ENCODE measurements at regions not wholly inside any gene's neighbourhood (a gene's known extent, or its start where the extent isn't known, plus 50 kb on each side); places are given as distances from the start of the nearest gene placed in this dataset.

GRCh38 chr11:106262852-106263251, 185.4 kb downstream of the AASDHPPT start:
- no peak for TF ChIP-seq ATF3 (IDR thresholded peaks at IDR 0.05)
- no peak for TF ChIP-seq SP1 (IDR thresholded peaks at IDR 0.05; ENCODE audit: low read depth)
- TF ChIP-seq ELF1 (IDR thresholded peaks at IDR 0.05; ENCODE audit: borderline replicate concordance, low read depth) = no peak
- TF ChIP-seq CTCF (IDR thresholded peaks at IDR 0.05 in 2 of 3, conservative IDR thresholded peaks at IDR 0.05 in 1 of 3; ENCODE audit: borderline replicate concordance in 1 of 3, insufficient read depth in 1 of 3, low read depth in 2 of 3, low read length in 2 of 3) = 0 out of 6 replicates have a peak, but pooled peaks of 1 of the 3 experiments have one; percentile 6
- POLR2A ChIA-PET = no interaction called here
- no peak for ATAC-seq
- Histone ChIP-seq H3K27me3 (ENCODE audit: insufficient read depth, low read length) (no peaks in the 10 kb centered on the region), H4K20me1 (ENCODE audit: insufficient read depth) (no peaks in the 10 kb centered on the region), H3K9me3 (ENCODE audit: control insufficient read depth in 1 of 2, insufficient read depth in 1 of 2, low read depth in 1 of 2, low read length in 2 of 2) (no peaks in the 10 kb centered on the region), H3K36me3 (ENCODE audit: control insufficient read depth in 1 of 2, insufficient read depth in 2 of 2, low read length in 2 of 2) (no peaks in the 10 kb centered on the region), H3K79me2 (ENCODE audit: insufficient read depth, low read length) (no peaks in the 10 kb centered on the region), H2AFZ (ENCODE audit: low read depth, low read length, poor library complexity, severe bottlenecking) (no peak overlapping the region), H3K9ac (ENCODE audit: low read length) (no peak overlapping the region), H3K9me2 (ENCODE audit: insufficient read depth) (no peaks in the 10 kb centered on the region), H3K27ac (ENCODE audit: low read depth, low read length) (no peak overlapping the region), H3K4me1 (ENCODE audit: control insufficient read depth in 1 of 2, insufficient read depth in 2 of 2, low read length in 2 of 2) (no peaks in the 10 kb centered on the region), H3K4me2 (ENCODE audit: low read length) (no peak overlapping the region), H3K4me3 (replicated peaks in 1 of 2; ENCODE audit: low read depth in 1 of 2, low read length in 2 of 2) (no peak overlapping the region)
- CTCF ChIA-PET = no interaction called here
- intact Hi-C loops (cut with micrococcal nuclease) = no loop called here
- BruUV-seq (replicated peaks) = no TSS peak
- no peak for DNase-seq (ENCODE audit: low read depth, low spot score)
- RAD21 ChIA-PET (ENCODE audit: low non-redundant PET in 1 of 2, low total read pairs in 2 of 2, uncharacterized antibody in 2 of 2, unreplicated experiment in 2 of 2) = no interaction called here

GRCh38 chr11:106263527-106263926, 186.1 kb downstream of the AASDHPPT start:
- CTCF ChIA-PET = no interaction called here
- no peak overlapping the region for H3K27ac ChIP-seq (ENCODE audit: low read depth, low read length)
- no peak overlapping the region for H3K4me2 ChIP-seq (ENCODE audit: low read length)
- intact Hi-C loops (cut with micrococcal nuclease) = no loop called here
- RAD21 ChIA-PET (ENCODE audit: low non-redundant PET in 1 of 2, low total read pairs in 2 of 2, uncharacterized antibody in 2 of 2, unreplicated experiment in 2 of 2) = no interaction called here
- POLR2A ChIA-PET = no interaction called here
- no peak overlapping the region for H3K9ac ChIP-seq (ENCODE audit: low read length)
- H2AFZ ChIP-seq (ENCODE audit: low read depth, low read length, poor library complexity, severe bottlenecking) = no peak overlapping the region
- TF ChIP-seq CTCF (IDR thresholded peaks at IDR 0.05 in 2 of 3, conservative IDR thresholded peaks at IDR 0.05 in 1 of 3; ENCODE audit: borderline replicate concordance in 1 of 3, insufficient read depth in 1 of 3, low read depth in 2 of 3, low read length in 2 of 3) = no peak
- no peak for TF ChIP-seq POLR2AphosphoS5 (IDR thresholded peaks at IDR 0.05; ENCODE audit: low read depth, low read length)
- no peak for TF ChIP-seq RAD21 (IDR thresholded peaks at IDR 0.05; ENCODE audit: low read depth)
- no peak for TF ChIP-seq CBX3 (IDR thresholded peaks at IDR 0.05; ENCODE audit: low read depth)
- no peak for TF ChIP-seq CEBPB (IDR thresholded peaks at IDR 0.05; ENCODE audit: low read depth)
- TF ChIP-seq TCF7L2 (IDR thresholded peaks at IDR 0.05; ENCODE audit: borderline replicate concordance, extremely low read depth, insufficient read depth, insufficient read length) = no peak
- no peak for TF ChIP-seq ZFX (IDR thresholded peaks at IDR 0.05)
- TF ChIP-seq JUND (IDR thresholded peaks at IDR 0.05) = no peak
- no peak for TF ChIP-seq POLR2A (IDR thresholded peaks at IDR 0.05; ENCODE audit: borderline replicate concordance, extremely low read depth, insufficient read depth, insufficient read length)
- no peak for TF ChIP-seq SP1 (IDR thresholded peaks at IDR 0.05; ENCODE audit: low read depth)
- no peaks in the 10 kb centered on the region for H3K36me3 ChIP-seq (ENCODE audit: control insufficient read depth in 1 of 2, insufficient read depth in 2 of 2, low read length in 2 of 2)
- no peaks in the 10 kb centered on the region for H4K20me1 ChIP-seq (ENCODE audit: insufficient read depth)
- H3K27me3 ChIP-seq (ENCODE audit: insufficient read depth, low read length) = no peaks in the 10 kb centered on the region
- H3K79me2 ChIP-seq (ENCODE audit: insufficient read depth, low read length) = no peaks in the 10 kb centered on the region
- no peaks in the 10 kb centered on the region for H3K4me1 ChIP-seq (ENCODE audit: control insufficient read depth in 1 of 2, insufficient read depth in 2 of 2, low read length in 2 of 2)
- no TSS peak for BruUV-seq (replicated peaks)
- H3K9me3 ChIP-seq (ENCODE audit: control insufficient read depth in 1 of 2, insufficient read depth in 1 of 2, low read depth in 1 of 2, low read length in 2 of 2) = no peaks in the 10 kb centered on the region
- DNase-seq (ENCODE audit: low read depth, low spot score) (no peak), ATAC-seq (no peak)
- H3K4me3 ChIP-seq (replicated peaks in 1 of 2; ENCODE audit: low read depth in 1 of 2, low read length in 2 of 2) = no peak overlapping the region
- no peaks in the 10 kb centered on the region for H3K9me2 ChIP-seq (ENCODE audit: insufficient read depth)
